HG02943 (cell line): ENCODE measurements at regions not wholly inside any gene's neighbourhood (a gene's known extent, or its start where the extent isn't known, plus 50 kb on each side); places are given as distances from the start of the nearest gene placed in this dataset.
"Not testable (repeated sequence)": the region's sequence is repeated elsewhere in the genome, so short reads cannot be mapped to it uniquely, and the experiment has no call there.

Source experiments
- ATAC-seq: cut with Tn5 transposase; IDR thresholded peaks from one replicate; pipeline ENCODE4 v1.9.1; 2021; ENCODE audit warnings: mild to moderate bottlenecking, low read depth, moderate library complexity; ENCODE audit not compliant: unreplicated experiment

DNA sequence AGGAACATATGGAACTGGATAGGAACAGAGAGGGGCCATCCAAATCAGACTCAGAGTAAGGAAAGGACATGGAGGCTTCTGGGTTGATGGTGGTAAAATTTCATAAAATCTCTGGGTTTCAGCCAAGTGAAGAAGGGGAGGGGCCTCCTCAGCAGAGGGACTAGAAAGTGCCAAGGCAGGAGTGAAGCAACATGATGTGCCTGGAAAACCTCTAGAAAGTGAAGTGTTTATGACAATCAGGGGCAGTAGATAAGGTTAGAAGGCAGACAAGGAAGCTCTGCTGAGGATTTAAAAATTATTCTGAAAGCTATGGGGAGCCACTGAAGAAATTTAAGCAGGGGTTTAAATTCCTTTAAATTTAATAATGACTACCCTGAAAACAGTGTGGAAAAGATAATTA lies 126.0 kb upstream of the TENT5A start:
- ATAC-seq, result no peak

DNA sequence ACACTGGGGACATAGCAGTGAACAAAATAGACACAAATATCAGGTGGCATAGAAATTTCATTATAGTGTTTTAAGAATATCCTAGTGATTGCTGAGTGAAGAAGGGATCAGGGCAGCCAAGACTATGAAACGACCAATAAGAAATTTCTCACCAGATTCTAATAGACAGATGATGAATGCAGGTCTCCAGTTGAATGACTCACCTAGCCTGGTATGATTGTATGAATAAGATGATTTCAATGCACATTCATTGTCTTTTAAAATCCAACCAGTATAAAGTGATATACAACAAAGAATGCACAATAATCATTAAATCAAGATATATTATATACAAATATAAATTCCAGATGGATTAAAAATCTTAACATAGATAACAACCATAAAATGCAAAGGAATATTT lies 124.5 kb upstream of the TENT5A start:
- ATAC-seq, result no peak

DNA sequence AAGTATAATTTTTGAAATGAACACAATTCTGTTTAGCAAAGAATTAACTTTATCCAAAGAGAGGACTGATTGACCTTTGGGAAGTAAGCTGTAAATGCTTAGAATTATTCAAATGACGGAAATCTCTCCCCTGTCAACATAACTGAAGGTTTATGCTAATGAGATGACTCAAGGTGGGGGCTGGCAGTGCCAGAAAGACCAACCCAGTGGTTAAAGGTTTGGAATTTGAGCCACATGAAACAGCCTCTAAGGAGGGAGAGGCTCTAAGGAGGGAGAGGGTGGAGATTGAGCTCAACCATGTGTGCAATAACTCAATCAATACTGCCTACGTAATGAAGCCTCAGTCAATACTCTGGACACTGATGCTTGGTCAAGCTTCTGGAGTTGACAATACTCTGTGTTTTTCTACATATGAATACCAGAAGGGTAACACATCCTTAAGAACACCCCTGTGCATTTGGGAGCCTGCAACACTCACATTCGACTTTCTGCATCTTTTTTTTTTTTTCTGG lies 123.4 kb upstream of the TENT5A start:
- no peak for ATAC-seq

DNA sequence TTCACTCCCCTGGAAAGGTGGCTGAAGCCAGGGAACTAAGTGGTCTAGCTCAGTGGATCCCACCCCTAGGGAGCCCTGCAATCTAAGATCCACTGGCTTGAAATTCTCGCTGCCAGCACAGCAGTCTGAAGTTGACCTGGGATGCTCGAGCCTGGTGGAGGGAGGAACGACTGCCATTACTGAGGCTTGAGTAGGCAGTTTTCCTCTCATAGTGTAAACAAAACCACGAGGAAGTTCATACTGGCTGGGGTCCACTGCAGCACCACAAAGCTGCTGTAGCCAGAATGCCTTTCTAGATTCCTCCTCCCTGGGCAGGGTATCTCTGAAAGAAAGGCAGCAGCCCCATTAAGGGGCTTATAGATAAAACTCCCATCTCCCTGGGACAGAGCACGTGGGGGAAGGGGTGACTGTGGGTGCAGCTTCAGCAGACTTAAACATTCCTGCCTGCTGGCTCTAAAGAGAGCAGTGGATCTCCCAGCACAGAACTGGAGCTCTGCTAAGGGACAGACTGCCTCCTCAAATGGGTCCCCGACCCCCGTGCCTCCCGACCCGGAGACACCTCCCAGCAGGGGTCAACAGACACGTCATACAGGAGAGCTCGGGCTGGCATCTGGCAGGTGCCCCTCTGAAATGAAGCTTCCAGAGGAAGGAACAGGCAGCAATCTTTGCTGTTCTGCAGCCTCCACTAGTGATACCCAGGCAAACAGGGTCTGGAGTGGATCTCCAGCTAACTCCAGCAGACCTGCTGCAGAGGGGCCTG lies 117.4 kb upstream of the TENT5A start:
- not testable (repeated sequence) for ATAC-seq

DNA sequence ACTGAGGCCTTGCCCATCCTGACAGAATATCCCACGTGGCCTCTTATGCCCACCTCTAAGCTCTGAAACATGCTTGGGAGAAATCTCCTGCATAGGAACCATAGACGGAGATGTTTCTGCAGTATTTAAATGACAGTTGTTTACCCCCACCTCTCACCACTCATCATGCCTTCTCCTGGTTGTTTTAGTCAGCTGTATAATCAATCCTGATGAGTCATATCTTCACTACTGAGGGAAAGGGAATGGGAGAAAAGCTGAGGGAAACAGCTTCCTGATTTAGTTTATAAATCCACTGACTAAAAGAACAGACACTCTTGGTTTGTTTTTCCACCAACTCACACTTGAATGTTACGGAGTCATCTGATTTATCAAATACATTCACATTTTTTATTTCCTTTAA lies 113.2 kb upstream of the TENT5A start:
- ATAC-seq, result no peak

DNA sequence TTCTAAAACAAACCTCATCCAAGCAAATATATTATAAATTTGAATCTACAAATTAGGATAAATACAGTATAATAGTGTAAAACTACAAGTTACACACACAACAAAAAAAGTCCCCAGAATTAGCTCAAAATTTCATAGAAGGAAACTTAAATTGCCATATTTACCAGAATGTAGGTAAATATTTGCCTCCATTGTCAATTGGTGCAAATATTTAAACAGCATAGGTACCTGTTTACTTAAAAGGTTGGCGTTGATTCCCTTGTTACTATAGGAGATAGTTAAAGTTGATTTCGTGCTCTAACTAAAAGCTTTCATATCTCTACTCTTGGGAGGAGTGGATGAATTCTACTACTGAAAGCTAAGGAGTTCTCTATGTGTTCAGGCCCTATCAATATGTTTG lies 111.6 kb upstream of the TENT5A start:
- ATAC-seq, result no peak

DNA sequence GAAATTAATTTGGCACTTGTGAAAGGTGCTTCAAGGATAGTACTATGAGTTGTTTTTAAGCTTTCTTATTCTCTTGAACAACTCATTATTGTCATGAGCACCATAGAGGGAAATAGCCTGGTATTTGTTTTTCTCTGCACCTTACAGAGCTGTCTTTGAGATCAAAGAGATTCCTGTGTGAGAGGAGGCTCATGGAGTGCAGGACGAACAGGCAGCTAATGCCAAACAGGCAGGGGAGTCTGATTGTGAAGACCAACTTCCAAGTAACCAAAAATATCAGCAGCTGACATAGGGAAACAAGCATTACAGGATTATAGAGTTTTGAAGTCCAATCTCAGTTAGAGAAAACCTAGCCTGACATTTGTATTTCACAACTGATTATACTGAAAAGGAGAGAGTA lies 110.6 kb upstream of the TENT5A start:
- ATAC-seq, result no peak

DNA sequence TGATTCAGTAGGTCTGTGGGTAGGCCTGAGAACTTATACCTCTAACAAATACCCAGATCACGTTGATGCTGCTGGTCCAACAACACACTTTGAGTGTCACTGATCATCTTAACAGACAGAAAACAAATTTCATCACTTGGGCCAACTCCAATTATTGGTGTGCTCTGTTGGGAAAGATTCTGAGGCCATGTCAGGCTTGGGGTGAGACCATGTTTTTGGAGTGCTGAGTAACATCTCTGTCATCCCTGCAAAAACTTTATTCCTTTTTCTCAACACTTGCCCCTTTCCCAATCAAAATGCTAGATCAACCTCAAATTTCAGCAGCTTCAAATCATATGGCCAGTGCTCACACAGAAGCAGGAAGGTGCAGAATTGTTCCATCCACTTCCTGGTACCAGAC lies 108.8 kb upstream of the TENT5A start:
- ATAC-seq, result no peak

DNA sequence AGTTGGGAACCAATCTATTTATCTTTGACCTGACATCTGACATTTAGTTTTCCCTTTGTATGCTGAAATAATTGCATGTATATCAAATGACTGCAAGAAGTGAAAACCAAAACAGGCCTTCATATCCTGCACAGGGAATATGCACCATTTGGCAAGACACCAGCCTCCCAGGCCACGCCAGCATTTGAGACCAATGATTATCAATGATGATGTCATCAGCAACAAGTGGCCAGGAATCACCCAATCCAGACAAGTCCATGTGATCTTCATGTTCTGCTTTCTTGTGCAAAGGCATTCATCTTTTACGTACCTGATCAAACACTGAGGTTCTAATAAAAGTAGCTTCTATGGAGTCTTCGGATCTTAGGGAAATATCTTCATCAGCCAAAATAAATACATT lies 107.4 kb upstream of the TENT5A start:
- no peak for ATAC-seq

DNA sequence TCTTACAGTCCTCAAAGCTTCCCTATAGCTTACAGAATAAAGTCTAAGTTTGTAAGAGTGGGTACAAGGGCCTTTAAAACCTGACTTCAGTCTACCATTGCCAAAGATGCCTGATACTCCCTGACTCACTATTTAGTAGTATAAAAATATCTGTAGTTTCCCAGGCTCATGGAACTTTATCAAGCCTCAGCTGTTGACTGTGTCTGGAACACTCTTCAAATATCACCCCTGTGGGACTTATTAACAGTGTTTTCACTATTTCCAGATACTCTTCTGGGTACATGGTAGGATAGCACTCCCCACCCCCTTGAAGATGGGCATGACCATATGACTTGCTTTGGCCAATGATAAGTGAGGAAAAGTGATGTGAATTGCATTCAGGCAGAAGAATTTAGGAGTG lies 105.3 kb upstream of the TENT5A start:
- no peak for ATAC-seq

DNA sequence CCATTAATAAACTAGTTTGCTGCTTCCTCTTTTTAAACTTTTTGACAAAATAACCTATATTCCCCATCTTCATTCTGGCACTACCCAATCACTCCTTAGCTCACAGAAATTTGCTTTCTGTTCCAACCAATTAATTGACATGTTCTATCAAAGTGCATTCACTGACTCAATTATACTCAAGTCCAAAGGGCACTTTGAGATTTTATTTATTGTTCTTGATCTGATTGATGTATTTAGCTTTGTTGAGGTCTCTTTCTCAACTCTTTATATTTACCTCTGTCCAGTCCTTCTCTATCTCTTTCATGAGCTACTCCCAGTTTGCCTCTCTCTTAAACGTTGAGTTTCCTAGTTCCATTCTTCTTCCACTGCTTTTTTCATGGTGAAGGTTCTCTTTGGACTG lies 104.4 kb upstream of the TENT5A start:
- no peak for ATAC-seq

DNA sequence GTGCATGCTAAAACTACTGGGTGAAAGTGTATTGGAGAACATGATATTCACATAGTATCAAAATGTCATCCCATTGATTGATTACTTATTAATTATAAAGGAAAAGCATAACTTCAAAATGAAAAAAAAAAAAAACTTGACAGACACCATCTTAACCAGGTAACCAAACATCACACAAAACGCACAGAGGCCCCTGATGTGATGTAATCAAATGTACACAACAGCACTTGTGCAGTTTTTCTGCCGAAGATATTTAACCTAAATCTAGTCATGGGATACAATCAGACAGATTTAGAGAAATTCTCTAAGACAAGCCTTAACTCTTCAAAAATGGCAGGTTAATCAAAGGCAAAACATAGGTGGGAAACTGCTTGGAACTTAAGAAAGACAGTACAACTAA lies 102.0 kb upstream of the TENT5A start:
- ATAC-seq, result no peak

DNA sequence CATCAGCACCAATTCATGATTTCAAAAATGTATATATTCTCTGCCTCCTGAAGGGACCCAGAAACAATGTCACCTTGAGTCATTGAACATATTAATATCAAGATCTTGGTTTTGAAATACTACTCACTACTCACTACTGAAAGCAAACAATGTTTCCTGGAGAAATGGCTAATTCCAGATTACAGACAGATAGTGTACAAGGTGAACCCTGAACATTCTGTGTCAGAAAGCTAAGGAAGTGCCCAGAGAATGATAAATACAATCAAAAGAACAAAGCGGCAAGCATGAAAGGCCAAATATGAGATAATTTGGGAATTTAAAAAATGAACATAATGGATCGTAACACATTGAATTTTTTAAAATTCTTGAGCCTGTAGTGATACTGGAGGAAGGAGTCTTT lies 101.5 kb upstream of the TENT5A start:
- ATAC-seq, result no peak

DNA sequence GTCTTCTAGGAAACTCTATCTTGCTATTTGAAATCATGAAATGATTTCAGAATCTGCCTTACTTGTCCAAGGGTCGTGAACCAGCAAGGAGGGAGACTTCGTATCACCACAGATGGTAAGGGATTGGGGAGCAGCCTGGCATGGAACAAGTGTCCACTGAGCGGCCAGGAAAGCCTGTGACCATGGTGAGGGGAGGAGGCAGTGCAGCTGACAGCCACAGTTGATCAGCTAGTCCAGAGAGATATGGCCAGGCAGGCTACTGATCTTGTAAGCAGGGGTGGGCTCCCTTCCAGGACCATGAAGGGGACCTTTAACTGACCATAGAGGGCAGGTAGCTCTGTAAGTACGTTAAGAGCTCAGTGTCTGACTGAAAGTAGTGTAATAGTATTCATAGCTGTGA lies 96.8 kb upstream of the TENT5A start:
- ATAC-seq, result no peak

DNA sequence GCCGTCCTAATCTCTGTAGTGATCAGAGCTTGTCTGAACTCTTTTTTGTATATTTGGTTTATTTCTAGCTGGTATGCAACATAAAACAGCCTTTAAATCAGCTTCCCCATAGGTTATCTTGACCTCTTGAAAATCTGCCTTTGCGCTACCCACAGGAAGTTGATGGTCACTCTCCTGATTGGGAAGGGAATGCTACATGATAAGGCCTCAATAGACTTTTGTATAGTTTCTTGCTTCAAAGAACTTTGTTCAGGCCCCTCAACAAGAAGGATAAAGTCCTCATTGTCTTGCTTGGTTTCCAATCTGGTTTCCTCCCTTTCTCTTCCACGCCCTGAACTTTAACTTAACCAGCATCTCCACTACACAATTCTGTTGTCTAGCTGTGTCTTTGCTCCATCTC lies 95.4 kb upstream of the TENT5A start:
- no peak for ATAC-seq

DNA sequence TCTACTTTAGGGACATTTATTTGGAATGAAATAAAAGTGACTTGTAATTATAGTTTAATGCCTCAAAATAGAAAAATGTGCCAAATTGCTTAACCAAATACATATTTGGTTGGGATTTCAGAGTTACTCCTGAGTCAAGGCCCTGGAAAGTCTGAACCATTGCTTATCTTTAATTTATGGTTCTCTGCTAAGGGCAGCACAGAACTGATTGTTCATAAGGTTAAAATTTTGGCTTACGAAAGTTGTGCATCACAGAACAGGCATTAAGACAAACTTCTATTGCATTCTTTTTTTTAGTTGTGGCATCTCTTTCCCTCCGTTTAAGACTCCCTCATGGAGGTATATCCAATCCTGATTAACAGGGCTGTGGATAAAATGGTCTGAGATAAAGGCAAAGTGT lies 92.2 kb upstream of the TENT5A start:
- no peak for ATAC-seq

DNA sequence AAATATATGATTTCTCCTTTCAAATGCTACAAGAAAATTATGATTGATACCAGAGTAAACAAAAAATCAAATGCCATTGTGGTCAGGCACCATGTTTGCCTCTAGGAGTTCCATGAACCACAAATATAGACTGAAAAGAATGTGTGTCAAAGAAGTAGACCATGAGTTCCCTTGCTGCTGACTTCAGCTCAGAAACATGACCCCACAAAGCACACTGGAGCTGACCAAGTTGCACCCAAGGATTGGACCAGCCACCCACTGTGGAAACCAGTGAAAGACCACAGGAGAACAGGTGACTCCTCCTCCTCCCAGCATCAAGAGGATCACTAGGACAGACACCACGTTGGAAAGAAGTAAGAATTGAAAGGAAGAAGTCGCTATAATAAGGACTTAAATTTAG lies 90.8 kb upstream of the TENT5A start:
- ATAC-seq, result no peak

DNA sequence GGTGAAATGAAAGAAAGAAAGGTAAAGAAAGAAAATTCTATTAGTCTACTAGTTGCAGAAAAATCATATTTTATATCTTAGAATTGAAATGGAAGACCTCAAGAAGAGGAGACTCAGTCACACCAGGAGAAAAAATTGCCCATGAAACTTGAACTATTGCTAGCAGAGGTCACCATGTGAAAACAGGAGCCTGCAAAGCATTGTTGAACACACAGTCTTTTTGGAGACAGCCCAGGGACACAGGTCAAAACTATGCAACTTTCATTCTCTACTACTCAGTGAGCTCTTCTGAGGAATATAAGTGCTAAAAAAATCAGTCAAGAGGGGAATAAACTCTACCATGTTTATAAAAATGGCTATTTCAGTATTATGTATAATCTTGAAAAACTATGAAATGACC lies 89.8 kb upstream of the TENT5A start:
- ATAC-seq, result no peak

DNA sequence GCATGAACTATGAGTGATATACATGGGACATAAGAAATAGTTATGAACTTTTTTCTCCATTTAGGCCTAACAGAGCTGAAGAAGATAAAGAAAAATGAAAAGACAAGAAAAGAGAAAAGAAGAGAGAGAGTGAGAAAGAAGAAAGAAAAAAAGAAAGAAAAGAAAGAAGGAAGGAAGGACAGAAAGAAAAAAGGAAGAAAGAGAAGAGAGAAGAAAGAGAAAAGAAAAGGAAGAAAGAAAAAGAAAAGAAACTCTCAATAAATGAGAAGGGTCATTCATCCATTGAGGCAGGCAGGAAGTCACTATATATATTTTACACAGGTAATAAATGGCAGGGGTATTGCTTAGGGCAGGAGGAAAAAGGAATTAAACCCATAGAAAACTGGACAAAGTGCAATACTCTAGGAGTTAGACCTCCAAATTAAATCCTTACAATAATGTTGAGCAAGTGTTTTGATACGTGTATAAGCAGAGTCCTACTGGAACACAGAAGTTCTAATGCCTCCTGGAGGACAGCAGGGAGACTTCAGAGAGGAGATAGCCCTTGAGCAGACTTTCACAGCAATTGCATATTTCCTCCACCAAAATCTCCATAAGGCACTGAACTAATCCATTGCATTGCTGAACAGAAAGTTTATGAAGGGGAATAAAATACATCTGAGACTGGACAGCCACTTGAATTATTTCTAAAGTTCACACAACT lies 86.4 kb upstream of the TENT5A start:
- no peak for ATAC-seq

DNA sequence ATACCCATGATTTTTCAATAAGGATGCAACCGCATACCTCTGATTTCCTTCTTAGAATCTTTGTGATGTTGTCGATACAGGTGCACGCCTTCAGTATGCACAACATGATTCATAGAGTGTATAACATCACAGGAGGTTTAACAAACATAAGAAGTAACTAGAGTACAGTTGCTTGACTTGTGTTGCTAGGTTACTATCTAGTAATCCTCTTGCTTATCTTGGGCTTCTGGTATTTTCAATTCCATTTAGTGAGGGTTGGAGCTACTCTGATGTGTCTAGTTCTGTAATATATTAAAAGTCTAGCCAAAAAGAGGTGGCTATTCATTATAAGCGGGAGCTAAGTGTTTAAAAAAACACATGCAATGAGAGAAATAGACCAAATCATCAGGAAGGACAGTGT lies 85.5 kb upstream of the TENT5A start:
- ATAC-seq, result no peak

DNA sequence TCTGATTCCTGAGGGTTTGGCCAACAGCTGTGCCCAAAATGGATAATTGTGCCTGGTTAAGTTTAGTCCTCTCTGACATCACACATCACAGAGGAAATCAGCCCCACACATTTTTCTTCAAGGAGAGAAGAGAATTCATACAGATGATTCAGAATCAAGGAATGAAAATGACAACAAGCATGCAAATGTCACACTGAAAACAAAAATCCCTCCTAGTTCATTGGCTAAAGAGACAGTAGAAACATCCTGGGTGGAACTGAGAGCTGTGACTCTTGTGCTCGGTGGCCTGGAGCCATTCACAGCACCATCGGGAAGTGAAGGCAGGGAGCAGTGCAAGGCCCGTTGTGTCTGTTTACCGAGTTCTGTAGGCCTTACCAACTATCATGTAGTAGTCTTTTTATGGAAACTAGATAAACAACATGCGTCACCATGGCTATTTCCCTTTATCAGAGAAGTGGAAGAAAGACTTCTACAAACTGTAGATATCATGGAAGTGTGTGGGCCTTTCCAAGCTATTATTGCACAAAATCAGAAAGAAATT lies 81.7 kb upstream of the TENT5A start:
- no peak for ATAC-seq

DNA sequence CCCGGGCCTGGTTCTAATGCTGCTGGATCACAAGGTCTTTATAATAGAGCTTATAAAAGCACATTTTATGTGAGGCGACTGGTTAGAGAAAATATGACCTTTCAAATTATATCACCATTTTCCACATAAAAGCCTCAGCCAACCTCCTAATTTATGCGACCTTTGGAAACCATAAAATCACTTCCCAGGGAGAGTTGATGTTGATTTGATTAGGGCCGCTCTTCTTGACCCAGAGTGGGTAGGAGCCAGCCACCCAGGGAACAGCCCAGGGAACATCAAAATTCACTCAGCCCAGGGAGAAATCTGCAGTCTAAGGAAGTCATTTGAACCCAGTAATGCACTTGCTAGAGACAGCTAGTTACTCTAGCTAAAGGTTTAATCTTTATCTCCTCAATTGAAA lies 79.8 kb upstream of the TENT5A start:
- no peak for ATAC-seq
